K562 (cell line): ENCODE measurements at regions not wholly inside any gene's neighbourhood (a gene's known extent, or its start where the extent isn't known, plus 50 kb on each side); places are given as distances from the start of the nearest gene placed in this dataset.

Source experiments
- EP300 ChIP-seq: IDR thresholded peaks from 2 replicates; pipeline ENCODE4 v1.6.1; 2012; ENCODE audit warnings: low read length, improper control_type of control experiment
- HMG20B ChIP-seq: fragments of 250-450 bp; sonication (Bioruptor Pico); IDR thresholded peaks from 2 replicates; pipeline ENCODE4 v1.5.0; 2021; ENCODE audit warnings: mild to moderate bottlenecking
- JUN ChIP-seq, 2 experiments: sonication (generic) in 1 of 2; formaldehyde crosslinking in 1 of 2; IDR thresholded peaks; 2 replicates each; pipeline versions ENCODE4 v1.6.1 to v1.8.0; 2012 to 2022; ENCODE audit warnings: borderline replicate concordance in 2 of 2, mild to moderate bottlenecking in 2 of 2, improper control_type of control experiment in 1 of 2, low read depth in 1 of 2, low read length in 1 of 2, missing genetic modification reagents in 1 of 2
- KLF6 ChIP-seq: fragments of 250-450 bp; sonication (Bioruptor Pico); IDR thresholded peaks from 2 replicates; pipeline ENCODE4 v1.4.0; 2020; ENCODE audit warnings: mild to moderate bottlenecking, moderate library complexity, borderline replicate concordance
- POLR2AphosphoS5 ChIP-seq: IDR thresholded peaks from 2 replicates; pipeline ENCODE4 v1.6.1; 2011; ENCODE audit warnings: mild to moderate bottlenecking, low read depth, low read length, moderate library complexity; ENCODE audit not compliant: control insufficient read depth, insufficient read depth
- RBM34 ChIP-seq: fragments of 200-400 bp; formaldehyde crosslinking; IDR thresholded peaks from 2 replicates; pipeline ENCODE4 v1.6.1; 2018; ENCODE audit warnings: low read length, borderline replicate concordance; ENCODE audit not compliant: insufficient read depth
- SRSF3 ChIP-seq: fragments of 200-400 bp; formaldehyde crosslinking; IDR thresholded peaks from 2 replicates; pipeline ENCODE4 v1.6.1; 2016; ENCODE audit warnings: mild to moderate bottlenecking, low read length, moderate library complexity; ENCODE audit not compliant: insufficient read depth
- YY1 ChIP-seq, 3 experiments: IDR thresholded peaks; 2 replicates each; pipeline ENCODE4 v1.6.1; 2011; ENCODE audit warnings: low read length in 2 of 3, mild to moderate bottlenecking in 2 of 3, moderate library complexity in 2 of 3, borderline replicate concordance in 1 of 3, control low read depth in 1 of 3, low read depth in 1 of 3; ENCODE audit not compliant: insufficient read depth in 3 of 3, insufficient replicate concordance in 2 of 3, control insufficient read depth in 1 of 3, insufficient read length in 1 of 3; ENCODE audit errors: extremely low read depth in 1 of 3
- ZNF561 ChIP-seq: fragments of 450-650 bp; formaldehyde crosslinking; conservative IDR thresholded peaks from 2 replicates; pipeline ENCODE4 v1.4.0; 2020; ENCODE audit warnings: mild to moderate bottlenecking, moderate library complexity
- ZNF717 ChIP-seq: fragments of 250-450 bp; sonication (Bioruptor Pico); IDR thresholded peaks from 2 replicates; pipeline ENCODE4 v1.5.0; 2021
- TF ChIP-seq, protein P1 (sequence below): fragments of 450-650 bp; formaldehyde crosslinking; IDR thresholded peaks from 2 replicates; pipeline ENCODE4 v1.4.0; 2022; ENCODE audit warnings: missing genetic modification characterization
- TF ChIP-seq, protein P2 (sequence below): fragments of 250-450 bp; sonication (Bioruptor Pico); IDR thresholded peaks from 2 replicates; pipeline ENCODE4 v1.5.0; 2020; ENCODE audit warnings: mild to moderate bottlenecking
- TF ChIP-seq, protein P3 (sequence below), 3 experiments: IDR thresholded peaks in 2 of 3; conservative IDR thresholded peaks in 1 of 3; 2 replicates each; pipeline ENCODE4 v1.5.1; 2011 to 2012; ENCODE audit warnings: low read length in 3 of 3, mild to moderate bottlenecking in 3 of 3, control low read depth in 2 of 3, improper control_type of control experiment in 1 of 3, inconsistent platforms in 1 of 3, low read depth in 1 of 3, mixed read lengths in 1 of 3, moderate library complexity in 1 of 3; ENCODE audit not compliant: insufficient read depth in 2 of 3
- TF ChIP-seq, protein P4 (sequence below): fragments of 250-450 bp; sonication (Bioruptor Pico); IDR thresholded peaks from 2 replicates; pipeline ENCODE4 v1.5.0; 2020; ENCODE audit warnings: mild to moderate bottlenecking, borderline replicate concordance

DNA sequence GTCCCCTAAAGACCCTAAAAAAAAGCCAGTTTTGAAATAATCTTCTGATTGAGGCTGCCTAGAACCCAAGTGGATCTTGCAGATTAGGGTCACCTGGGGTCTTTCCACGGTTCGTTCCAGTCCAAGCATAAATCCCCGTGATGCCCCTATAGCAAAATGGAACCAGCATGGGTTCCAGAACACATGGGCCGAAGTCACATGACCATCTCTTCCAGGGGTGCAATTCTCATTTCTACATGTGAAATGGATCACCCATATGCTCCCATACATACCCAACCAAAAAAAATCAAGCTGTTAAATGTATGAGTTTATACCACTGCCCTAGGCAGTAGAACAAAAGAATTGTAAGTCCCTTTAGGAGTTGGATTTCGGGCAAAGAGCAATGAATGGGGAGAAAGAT is 245.4 kb downstream of the SKIDA1 start:
- TF ChIP-seq, protein P1, sequence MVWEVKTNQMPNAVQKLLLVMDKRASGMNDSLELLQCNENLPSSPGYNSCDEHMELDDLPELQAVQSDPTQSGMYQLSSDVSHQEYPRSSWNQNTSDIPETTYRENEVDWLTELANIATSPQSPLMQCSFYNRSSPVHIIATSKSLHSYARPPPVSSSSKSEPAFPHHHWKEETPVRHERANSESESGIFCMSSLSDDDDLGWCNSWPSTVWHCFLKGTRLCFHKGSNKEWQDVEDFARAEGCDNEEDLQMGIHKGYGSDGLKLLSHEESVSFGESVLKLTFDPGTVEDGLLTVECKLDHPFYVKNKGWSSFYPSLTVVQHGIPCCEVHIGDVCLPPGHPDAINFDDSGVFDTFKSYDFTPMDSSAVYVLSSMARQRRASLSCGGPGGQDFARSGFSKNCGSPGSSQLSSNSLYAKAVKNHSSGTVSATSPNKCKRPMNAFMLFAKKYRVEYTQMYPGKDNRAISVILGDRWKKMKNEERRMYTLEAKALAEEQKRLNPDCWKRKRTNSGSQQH (CRISPR knock-in tag): no peak
- no peak for TF ChIP-seq HMG20B (CRISPR knock-in tag)
- no peak for TF ChIP-seq ZNF717 (CRISPR knock-in tag)
- no peak for TF ChIP-seq JUN (IDR thresholded peaks at IDR 0.05; ENCODE audit: borderline replicate concordance, low read depth, low read length)
- TF ChIP-seq JUN (CRISPR knock-in tag; IDR thresholded peaks at IDR 0.05; ENCODE audit: borderline replicate concordance): no peak
- no peak for TF ChIP-seq POLR2AphosphoS5
- TF ChIP-seq RBM34: no peak
- TF ChIP-seq SRSF3: no peak
- TF ChIP-seq, protein P2, sequence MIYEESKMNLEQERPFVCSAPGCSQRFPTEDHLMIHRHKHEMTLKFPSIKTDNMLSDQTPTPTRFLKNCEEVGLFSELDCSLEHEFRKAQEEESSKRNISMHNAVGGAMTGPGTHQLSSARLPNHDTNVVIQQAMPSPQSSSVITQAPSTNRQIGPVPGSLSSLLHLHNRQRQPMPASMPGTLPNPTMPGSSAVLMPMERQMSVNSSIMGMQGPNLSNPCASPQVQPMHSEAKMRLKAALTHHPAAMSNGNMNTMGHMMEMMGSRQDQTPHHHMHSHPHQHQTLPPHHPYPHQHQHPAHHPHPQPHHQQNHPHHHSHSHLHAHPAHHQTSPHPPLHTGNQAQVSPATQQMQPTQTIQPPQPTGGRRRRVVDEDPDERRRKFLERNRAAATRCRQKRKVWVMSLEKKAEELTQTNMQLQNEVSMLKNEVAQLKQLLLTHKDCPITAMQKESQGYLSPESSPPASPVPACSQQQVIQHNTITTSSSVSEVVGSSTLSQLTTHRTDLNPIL (CRISPR knock-in tag): no peak
- TF ChIP-seq, protein P3, sequence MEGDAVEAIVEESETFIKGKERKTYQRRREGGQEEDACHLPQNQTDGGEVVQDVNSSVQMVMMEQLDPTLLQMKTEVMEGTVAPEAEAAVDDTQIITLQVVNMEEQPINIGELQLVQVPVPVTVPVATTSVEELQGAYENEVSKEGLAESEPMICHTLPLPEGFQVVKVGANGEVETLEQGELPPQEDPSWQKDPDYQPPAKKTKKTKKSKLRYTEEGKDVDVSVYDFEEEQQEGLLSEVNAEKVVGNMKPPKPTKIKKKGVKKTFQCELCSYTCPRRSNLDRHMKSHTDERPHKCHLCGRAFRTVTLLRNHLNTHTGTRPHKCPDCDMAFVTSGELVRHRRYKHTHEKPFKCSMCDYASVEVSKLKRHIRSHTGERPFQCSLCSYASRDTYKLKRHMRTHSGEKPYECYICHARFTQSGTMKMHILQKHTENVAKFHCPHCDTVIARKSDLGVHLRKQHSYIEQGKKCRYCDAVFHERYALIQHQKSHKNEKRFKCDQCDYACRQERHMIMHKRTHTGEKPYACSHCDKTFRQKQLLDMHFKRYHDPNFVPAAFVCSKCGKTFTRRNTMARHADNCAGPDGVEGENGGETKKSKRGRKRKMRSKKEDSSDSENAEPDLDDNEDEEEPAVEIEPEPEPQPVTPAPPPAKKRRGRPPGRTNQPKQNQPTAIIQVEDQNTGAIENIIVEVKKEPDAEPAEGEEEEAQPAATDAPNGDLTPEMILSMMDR (IDR thresholded peaks at IDR 0.05 in 2 of 3, conservative IDR thresholded peaks at IDR 0.05 in 1 of 3; ENCODE audit: insufficient read depth in 2 of 3, low read depth in 1 of 3, low read length in 3 of 3): no peak
- no peak for TF ChIP-seq KLF6
- TF ChIP-seq, protein P4, sequence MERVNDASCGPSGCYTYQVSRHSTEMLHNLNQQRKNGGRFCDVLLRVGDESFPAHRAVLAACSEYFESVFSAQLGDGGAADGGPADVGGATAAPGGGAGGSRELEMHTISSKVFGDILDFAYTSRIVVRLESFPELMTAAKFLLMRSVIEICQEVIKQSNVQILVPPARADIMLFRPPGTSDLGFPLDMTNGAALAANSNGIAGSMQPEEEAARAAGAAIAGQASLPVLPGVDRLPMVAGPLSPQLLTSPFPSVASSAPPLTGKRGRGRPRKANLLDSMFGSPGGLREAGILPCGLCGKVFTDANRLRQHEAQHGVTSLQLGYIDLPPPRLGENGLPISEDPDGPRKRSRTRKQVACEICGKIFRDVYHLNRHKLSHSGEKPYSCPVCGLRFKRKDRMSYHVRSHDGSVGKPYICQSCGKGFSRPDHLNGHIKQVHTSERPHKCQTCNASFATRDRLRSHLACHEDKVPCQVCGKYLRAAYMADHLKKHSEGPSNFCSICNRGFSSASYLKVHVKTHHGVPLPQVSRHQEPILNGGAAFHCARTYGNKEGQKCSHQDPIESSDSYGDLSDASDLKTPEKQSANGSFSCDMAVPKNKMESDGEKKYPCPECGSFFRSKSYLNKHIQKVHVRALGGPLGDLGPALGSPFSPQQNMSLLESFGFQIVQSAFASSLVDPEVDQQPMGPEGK (CRISPR knock-in tag): no peak
- no peak for TF ChIP-seq EP300
- no peak for TF ChIP-seq YY1 (IDR thresholded peaks at IDR 0.05; ENCODE audit: borderline replicate concordance in 1 of 3, control insufficient read depth in 1 of 3, extremely low read depth in 1 of 3, insufficient read depth in 3 of 3, insufficient read length in 1 of 3, insufficient replicate concordance in 2 of 3, low read depth in 1 of 3, low read length in 2 of 3)
- no peak for TF ChIP-seq ZNF561 (CRISPR knock-in tag)
